ENCODE measurements at regions not wholly inside any gene's neighbourhood (a gene's known extent, or its start where the extent isn't known, plus 50 kb on each side); places are given as distances from the start of the nearest gene placed in this dataset.

DNA sequence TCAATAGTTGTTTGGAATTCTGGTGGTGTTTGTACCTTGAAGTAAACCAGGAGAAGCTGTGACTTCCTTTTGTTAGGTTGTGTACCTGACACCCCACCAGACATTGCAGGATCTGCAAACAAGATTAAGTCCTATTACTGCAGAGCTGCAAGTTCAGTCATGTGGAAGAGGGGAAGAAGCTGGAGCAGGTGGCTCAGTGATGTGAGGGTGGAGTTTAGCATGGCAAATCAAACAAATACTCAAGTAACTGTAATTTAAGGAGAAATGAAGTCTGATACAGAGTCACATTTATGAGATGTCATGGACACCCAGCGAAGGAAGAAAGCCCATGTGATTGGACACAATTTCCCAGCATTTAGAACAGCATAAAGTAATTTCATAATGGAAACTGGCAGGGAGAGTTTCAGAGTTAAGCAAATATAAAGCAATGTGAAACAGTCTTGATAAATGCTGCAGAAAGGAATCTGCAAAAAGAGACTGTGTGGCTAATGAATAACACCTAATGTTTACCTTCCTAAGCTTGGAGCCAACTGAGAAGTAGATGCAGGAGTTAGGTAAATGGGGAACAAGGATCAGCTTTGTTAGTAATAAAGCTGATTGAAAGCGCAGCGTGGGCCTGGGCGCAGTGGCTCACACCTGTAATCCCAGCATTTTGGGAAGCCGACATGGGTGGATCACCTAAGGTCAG, 249.1 kb downstream of the GBA3 start:
- Mint-ChIP-seq H3K36me3 (no peaks in the 10 kb centered on the region), H3K27ac (no peak overlapping the region), H3K4me3 (no peak overlapping the region), H3K27me3 (ENCODE audit: low read depth) (peaks cover 18% of the 10 kb centered on the region), H3K4me1 (no peaks in the 10 kb centered on the region), H3K9me3 (no peaks in the 10 kb centered on the region)
- TF ChIP-seq, protein P1, sequence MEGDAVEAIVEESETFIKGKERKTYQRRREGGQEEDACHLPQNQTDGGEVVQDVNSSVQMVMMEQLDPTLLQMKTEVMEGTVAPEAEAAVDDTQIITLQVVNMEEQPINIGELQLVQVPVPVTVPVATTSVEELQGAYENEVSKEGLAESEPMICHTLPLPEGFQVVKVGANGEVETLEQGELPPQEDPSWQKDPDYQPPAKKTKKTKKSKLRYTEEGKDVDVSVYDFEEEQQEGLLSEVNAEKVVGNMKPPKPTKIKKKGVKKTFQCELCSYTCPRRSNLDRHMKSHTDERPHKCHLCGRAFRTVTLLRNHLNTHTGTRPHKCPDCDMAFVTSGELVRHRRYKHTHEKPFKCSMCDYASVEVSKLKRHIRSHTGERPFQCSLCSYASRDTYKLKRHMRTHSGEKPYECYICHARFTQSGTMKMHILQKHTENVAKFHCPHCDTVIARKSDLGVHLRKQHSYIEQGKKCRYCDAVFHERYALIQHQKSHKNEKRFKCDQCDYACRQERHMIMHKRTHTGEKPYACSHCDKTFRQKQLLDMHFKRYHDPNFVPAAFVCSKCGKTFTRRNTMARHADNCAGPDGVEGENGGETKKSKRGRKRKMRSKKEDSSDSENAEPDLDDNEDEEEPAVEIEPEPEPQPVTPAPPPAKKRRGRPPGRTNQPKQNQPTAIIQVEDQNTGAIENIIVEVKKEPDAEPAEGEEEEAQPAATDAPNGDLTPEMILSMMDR (IDR thresholded peaks at IDR 0.05; ENCODE audit: unreplicated experiment): no peak
- DNase-seq (ENCODE audit: low spot score in 2 of 2, unreplicated experiment in 2 of 2): no peak

DNA sequence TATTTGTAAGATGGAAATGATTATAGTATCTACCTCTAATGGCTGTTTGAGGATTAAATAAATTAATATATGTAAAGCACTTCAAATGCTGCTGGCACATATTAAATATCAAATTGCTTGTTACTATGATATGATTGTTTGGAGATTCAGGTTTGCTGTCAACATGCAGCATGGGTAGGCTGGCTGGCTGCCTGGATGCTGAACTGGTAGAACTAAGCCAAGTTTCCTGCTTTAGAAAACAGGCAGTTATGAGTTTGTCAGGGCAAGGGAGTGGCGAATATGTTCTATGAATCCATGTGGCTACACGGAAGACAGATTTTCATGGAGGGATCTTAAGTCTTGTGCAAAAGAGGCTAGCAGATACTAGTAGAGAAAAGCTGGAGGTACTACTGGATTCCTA, 239.6 kb downstream of the GBA3 start:
- DNase-seq (ENCODE audit: low spot score in 2 of 2, unreplicated experiment in 2 of 2): no peak
- Mint-ChIP-seq H3K4me3 (no peak overlapping the region), H3K27ac (no peak overlapping the region), H3K36me3 (no peaks in the 10 kb centered on the region), H3K4me1 (no peaks in the 10 kb centered on the region), H3K9me3 (peaks cover 3% of the 10 kb centered on the region), H3K27me3 (ENCODE audit: low read depth) (peaks cover 6% of the 10 kb centered on the region)
- TF ChIP-seq, protein P1 (IDR thresholded peaks at IDR 0.05; ENCODE audit: unreplicated experiment): no peak

DNA sequence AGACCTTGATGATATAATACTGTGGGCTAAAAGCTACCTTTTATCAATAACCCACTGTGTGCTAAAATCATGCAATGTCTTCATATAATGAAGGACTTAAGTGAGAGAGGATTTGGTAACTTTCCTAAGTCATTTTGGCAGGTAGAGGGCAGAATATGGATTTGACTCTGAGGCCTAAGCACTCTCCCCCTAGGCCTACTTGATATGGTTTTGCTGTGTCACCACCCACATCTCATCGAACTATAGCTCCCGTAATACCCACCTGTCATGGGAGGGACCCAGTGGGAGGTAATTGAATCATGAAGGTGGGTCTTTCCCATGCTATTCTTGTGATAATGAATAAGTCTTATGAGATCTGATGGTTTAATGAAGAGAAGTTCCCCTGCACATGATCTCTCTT, 229.7 kb downstream of the GBA3 start:
- TF ChIP-seq, protein P1 (IDR thresholded peaks at IDR 0.05; ENCODE audit: unreplicated experiment): no peak
- peaks cover 12% of the 10 kb centered on the region for H3K9me3 Mint-ChIP-seq
- no peaks in the 10 kb centered on the region for H3K4me1 Mint-ChIP-seq
- H3K27ac Mint-ChIP-seq: no peak overlapping the region
- no peaks in the 10 kb centered on the region for H3K36me3 Mint-ChIP-seq
- no peak overlapping the region for H3K4me3 Mint-ChIP-seq
- no peak for DNase-seq (ENCODE audit: low spot score in 2 of 2, unreplicated experiment in 2 of 2)
- peaks cover 2% of the 10 kb centered on the region for H3K27me3 Mint-ChIP-seq (ENCODE audit: low read depth)

DNA sequence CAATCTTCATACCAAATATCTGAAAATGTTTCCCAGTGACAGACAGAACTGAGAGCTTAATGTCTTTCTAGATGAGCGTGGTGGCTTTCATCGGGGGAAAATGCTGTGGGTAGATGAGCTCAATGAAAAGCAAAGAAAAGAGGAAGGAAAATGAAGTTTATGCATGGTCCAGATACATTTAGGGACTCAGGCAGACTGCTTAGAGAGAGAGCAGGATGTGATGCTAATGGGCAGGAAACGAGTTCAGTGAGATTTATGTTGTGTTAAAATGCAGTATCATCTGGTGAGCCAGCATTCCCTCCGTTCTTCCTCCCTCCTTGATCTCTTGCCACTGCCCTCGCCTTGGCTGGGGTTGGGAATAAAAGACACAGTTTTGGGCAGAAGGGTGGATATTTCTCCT, 229.2 kb downstream of the GBA3 start:
- H3K27ac Mint-ChIP-seq: no peak overlapping the region
- DNase-seq (ENCODE audit: low spot score in 2 of 2, unreplicated experiment in 2 of 2): no peak

DNA sequence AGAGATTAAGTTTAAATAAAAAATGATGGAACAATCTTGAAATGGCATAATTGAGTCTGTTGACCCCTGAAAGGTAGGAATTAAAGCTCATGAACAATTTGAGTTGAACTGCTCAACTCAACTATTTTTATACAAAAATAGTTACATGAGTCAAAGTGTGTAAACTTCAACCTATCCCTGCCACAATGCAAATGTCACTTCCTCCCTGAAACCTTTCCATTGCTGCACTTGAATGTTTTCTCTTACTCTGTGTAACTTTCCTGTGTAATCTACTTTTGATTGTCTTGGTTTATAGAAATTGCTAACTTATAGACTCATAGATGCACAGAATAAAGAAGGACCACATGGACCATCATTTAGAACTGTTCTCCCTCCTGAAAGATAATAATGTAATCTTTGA, 218.5 kb downstream of the GBA3 start:
- no peak for DNase-seq (ENCODE audit: low spot score in 2 of 2, unreplicated experiment in 2 of 2)
- no peaks in the 10 kb centered on the region for H3K36me3 Mint-ChIP-seq
- no peak overlapping the region for H3K4me3 Mint-ChIP-seq

More for the DNA sequence above, 229.2 kb downstream of the GBA3 start:
- TF ChIP-seq, protein P1 (IDR thresholded peaks at IDR 0.05; ENCODE audit: unreplicated experiment): no peak
- no peaks in the 10 kb centered on the region for H3K36me3 Mint-ChIP-seq
- H3K27me3 Mint-ChIP-seq (ENCODE audit: low read depth): peaks cover 2% of the 10 kb centered on the region
- H3K4me3 Mint-ChIP-seq: no peak overlapping the region
- H3K4me1 Mint-ChIP-seq: no peaks in the 10 kb centered on the region
- peaks cover 12% of the 10 kb centered on the region for H3K9me3 Mint-ChIP-seq

More for the DNA sequence above, 218.5 kb downstream of the GBA3 start:
- Mint-ChIP-seq H3K27me3 (ENCODE audit: low read depth) (peaks cover 13% of the 10 kb centered on the region), H3K4me1 (no peaks in the 10 kb centered on the region), H3K27ac (no peak overlapping the region), H3K9me3 (no peaks in the 10 kb centered on the region)
- TF ChIP-seq, protein P1 (IDR thresholded peaks at IDR 0.05; ENCODE audit: unreplicated experiment): no peak

Data from mesothelial cell of epicardium (in vitro differentiated cells).